Subcutaneous abdominal adipose tissue (tissue), 5 donors: ENCODE measurements at regions not wholly inside any gene's neighbourhood (a gene's known extent, or its start where the extent isn't known, plus 50 kb on each side); places are given as distances from the start of the nearest gene placed in this dataset.

Experiments used
- H3K27ac ChIP-seq: one replicate; pipeline ENCODE4 v1.7.0; 2013; ENCODE audit warnings: low read depth, mild to moderate bottlenecking, inconsistent platforms, low read length, moderate library complexity
- H3K27me3 ChIP-seq, 5 donors: one replicate each; pipeline ENCODE4 v1.7.0; 2013; ENCODE audit warnings: low read length in 5 of 5, inconsistent platforms in 1 of 5; ENCODE audit not compliant: control insufficient read depth in 5 of 5, insufficient read depth in 4 of 5
- H3K36me3 ChIP-seq, 5 donors: one replicate each; pipeline ENCODE4 v1.7.0; 2013; ENCODE audit warnings: low read length in 5 of 5; ENCODE audit not compliant: control insufficient read depth in 5 of 5, insufficient read depth in 5 of 5
- H3K4me1 ChIP-seq, 5 donors: one replicate each; pipeline ENCODE4 v1.7.0; 2013; ENCODE audit warnings: low read length in 5 of 5, mild to moderate bottlenecking in 3 of 5, moderate library complexity in 1 of 5; ENCODE audit not compliant: control insufficient read depth in 5 of 5, insufficient read depth in 5 of 5
- H3K4me3 ChIP-seq, 5 donors: one replicate each; pipeline ENCODE4 v1.7.0; 2013; ENCODE audit warnings: low read length in 5 of 5, low read depth in 1 of 5
- H3K9ac ChIP-seq, 5 donors: one replicate each; pipeline ENCODE4 v1.7.0; 2013; ENCODE audit warnings: low read length in 5 of 5, mild to moderate bottlenecking in 4 of 5, moderate library complexity in 3 of 5
- H3K9me3 ChIP-seq, 5 donors: one replicate each; pipeline ENCODE4 v1.7.0; 2013; ENCODE audit warnings: low read length in 5 of 5; ENCODE audit not compliant: control insufficient read depth in 5 of 5
- donor health status: healthy.
- donor health status: healthy.
- donor health status: healthy.
- donor health status: healthy.
- donor health status: healthy.

GRCh38 chr6:74134327-74134726, 438.3 kb downstream of the CD109 start:
- peaks cover 0 to 4% (median 0%) of the 10 kb centered on the region in 5 donors for H3K4me1 ChIP-seq
- peaks cover 0 to 7% (median 3%) of the 10 kb centered on the region in 5 donors for H3K9me3 ChIP-seq
- H3K27ac ChIP-seq: no peak overlapping the region
- H3K36me3 ChIP-seq: no peaks in the 10 kb centered on the region
- H3K9ac ChIP-seq: no peak overlapping the region
- H3K4me3 ChIP-seq: no peak overlapping the region
- no peaks in the 10 kb centered on the region for H3K27me3 ChIP-seq

- no peaks in the 10 kb centered on the region for H3K36me3 ChIP-seq
- no peak overlapping the region for H3K27ac ChIP-seq
- H3K4me3 ChIP-seq: no peak overlapping the region
- H3K27me3 ChIP-seq: no peaks in the 10 kb centered on the region
- H3K4me1 ChIP-seq: peaks cover 0 to 3% (median 0%) of the 10 kb centered on the region in 5 donors
- H3K9ac ChIP-seq: no peak overlapping the region
- peaks cover 0 to 7% (median 3%) of the 10 kb centered on the region in 5 donors for H3K9me3 ChIP-seq
These were observed 437.1 kb downstream of the CD109 start for GRCh38 chr6:74133073-74133472.

- Histone ChIP-seq H3K27me3 (no peaks in the 10 kb centered on the region), H3K4me3 (no peak overlapping the region), H3K9ac (no peak overlapping the region), H3K4me1 (no peaks in the 10 kb centered on the region), H3K36me3 (no peaks in the 10 kb centered on the region), H3K9me3 (peaks cover 0 to 4% (median 1%) of the 10 kb centered on the region in 5 donors), H3K27ac (no peak overlapping the region)
These were observed 434.6 kb downstream of the CD109 start for GRCh38 chr6:74130641-74131040.

- H3K27me3 ChIP-seq: no peaks in the 10 kb centered on the region
- H3K9ac ChIP-seq: no peak overlapping the region
- H3K4me1 ChIP-seq: peaks cover 0 to 7% (median 0%) of the 10 kb centered on the region in 5 donors
- no peak overlapping the region for H3K27ac ChIP-seq
- no peak overlapping the region for H3K4me3 ChIP-seq
- no peaks in the 10 kb centered on the region for H3K36me3 ChIP-seq
- H3K9me3 ChIP-seq: no peaks in the 10 kb centered on the region
These were observed 432.5 kb downstream of the CD109 start for GRCh38 chr6:74128536-74128935.

- Histone ChIP-seq H3K9me3 (no peaks in the 10 kb centered on the region), H3K27me3 (no peaks in the 10 kb centered on the region), H3K36me3 (no peaks in the 10 kb centered on the region), H3K4me3 (no peak overlapping the region), H3K27ac (no peak overlapping the region), H3K9ac (no peak overlapping the region), H3K4me1 (no peaks in the 10 kb centered on the region)
These were observed 421.1 kb downstream of the CD109 start for GRCh38 chr6:74117113-74117512.

GRCh38 chr6:74115674-74116073, 419.7 kb downstream of the CD109 start:
- no peaks in the 10 kb centered on the region for H3K9me3 ChIP-seq
- no peaks in the 10 kb centered on the region for H3K36me3 ChIP-seq
- no peak overlapping the region for H3K9ac ChIP-seq
- no peak overlapping the region for H3K4me3 ChIP-seq
- no peaks in the 10 kb centered on the region for H3K27me3 ChIP-seq
- H3K4me1 ChIP-seq: no peaks in the 10 kb centered on the region
- H3K27ac ChIP-seq: no peak overlapping the region

- Histone ChIP-seq H3K4me1 (no peaks in the 10 kb centered on the region), H3K9ac (no peak overlapping the region), H3K36me3 (no peaks in the 10 kb centered on the region), H3K27me3 (no peaks in the 10 kb centered on the region), H3K9me3 (no peaks in the 10 kb centered on the region), H3K4me3 (no peak overlapping the region), H3K27ac (no peak overlapping the region)
These were observed 418.4 kb downstream of the CD109 start for GRCh38 chr6:74114428-74114827.

GRCh38 chr6:74113901-74114300, 417.9 kb downstream of the CD109 start:
- Histone ChIP-seq H3K27ac (no peak overlapping the region), H3K4me1 (no peaks in the 10 kb centered on the region), H3K4me3 (no peak overlapping the region), H3K27me3 (no peaks in the 10 kb centered on the region), H3K36me3 (no peaks in the 10 kb centered on the region), H3K9ac (no peak overlapping the region), H3K9me3 (no peaks in the 10 kb centered on the region)

GRCh38 chr6:74103417-74103816, 407.4 kb downstream of the CD109 start:
- Histone ChIP-seq H3K4me1 (no peaks in the 10 kb centered on the region), H3K9me3 (no peaks in the 10 kb centered on the region), H3K27ac (no peak overlapping the region), H3K9ac (no peak overlapping the region), H3K27me3 (no peaks in the 10 kb centered on the region), H3K36me3 (no peaks in the 10 kb centered on the region), H3K4me3 (no peak overlapping the region)

GRCh38 chr6:74100719-74101287, 404.8 kb downstream of the CD109 start:
- no peaks in the 10 kb centered on the region for H3K4me1 ChIP-seq
- H3K36me3 ChIP-seq: no peaks in the 10 kb centered on the region
- no peak overlapping the region for H3K9ac ChIP-seq
- H3K27ac ChIP-seq: no peak overlapping the region
- no peaks in the 10 kb centered on the region for H3K9me3 ChIP-seq
- H3K4me3 ChIP-seq: no peak overlapping the region
- no peaks in the 10 kb centered on the region for H3K27me3 ChIP-seq

- Histone ChIP-seq H3K4me1 (peaks cover 0 to 3% (median 0%) of the 10 kb centered on the region in 5 donors), H3K9me3 (no peaks in the 10 kb centered on the region), H3K9ac (no peak overlapping the region), H3K27me3 (no peaks in the 10 kb centered on the region), H3K36me3 (no peaks in the 10 kb centered on the region), H3K4me3 (no peak overlapping the region), H3K27ac (no peak overlapping the region)
These were observed 400.3 kb downstream of the CD109 start for GRCh38 chr6:74096329-74096728.
